ENCODE measurements at regions not wholly inside any gene's neighbourhood (a gene's known extent, or its start where the extent isn't known, plus 50 kb on each side); places are given as distances from the start of the nearest gene placed in this dataset.

DNA sequence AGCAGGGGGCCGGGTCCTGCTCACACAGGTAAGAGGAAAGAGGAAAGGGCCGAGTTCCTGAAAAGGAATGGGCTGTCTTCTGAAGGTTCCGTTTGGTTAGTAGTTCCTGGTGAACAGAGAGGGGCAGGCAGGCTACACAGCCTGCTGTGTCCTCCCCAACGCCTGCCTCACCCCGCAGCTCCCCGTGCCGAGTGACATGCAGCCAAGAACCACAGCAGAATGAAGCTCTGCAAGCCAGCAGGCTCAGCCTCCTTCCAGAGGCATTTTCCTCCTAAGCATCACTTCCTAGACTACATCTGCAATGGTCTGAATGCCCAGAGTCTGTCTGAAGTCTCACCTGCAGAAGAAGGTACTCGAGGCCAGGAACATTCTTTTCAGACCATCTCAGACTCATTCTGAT is 202.4 kb upstream of the TCERG1L start:
- TF ChIP-seq, protein P1, sequence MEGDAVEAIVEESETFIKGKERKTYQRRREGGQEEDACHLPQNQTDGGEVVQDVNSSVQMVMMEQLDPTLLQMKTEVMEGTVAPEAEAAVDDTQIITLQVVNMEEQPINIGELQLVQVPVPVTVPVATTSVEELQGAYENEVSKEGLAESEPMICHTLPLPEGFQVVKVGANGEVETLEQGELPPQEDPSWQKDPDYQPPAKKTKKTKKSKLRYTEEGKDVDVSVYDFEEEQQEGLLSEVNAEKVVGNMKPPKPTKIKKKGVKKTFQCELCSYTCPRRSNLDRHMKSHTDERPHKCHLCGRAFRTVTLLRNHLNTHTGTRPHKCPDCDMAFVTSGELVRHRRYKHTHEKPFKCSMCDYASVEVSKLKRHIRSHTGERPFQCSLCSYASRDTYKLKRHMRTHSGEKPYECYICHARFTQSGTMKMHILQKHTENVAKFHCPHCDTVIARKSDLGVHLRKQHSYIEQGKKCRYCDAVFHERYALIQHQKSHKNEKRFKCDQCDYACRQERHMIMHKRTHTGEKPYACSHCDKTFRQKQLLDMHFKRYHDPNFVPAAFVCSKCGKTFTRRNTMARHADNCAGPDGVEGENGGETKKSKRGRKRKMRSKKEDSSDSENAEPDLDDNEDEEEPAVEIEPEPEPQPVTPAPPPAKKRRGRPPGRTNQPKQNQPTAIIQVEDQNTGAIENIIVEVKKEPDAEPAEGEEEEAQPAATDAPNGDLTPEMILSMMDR (IDR thresholded peaks at IDR 0.05), result no peak
- TF ChIP-seq POLR2A (IDR thresholded peaks at IDR 0.05), result no peak
- TF ChIP-seq EP300 (IDR thresholded peaks at IDR 0.05), result no peak
